Fibroblast of pulmonary artery (primary cell): ENCODE measurements at regions not wholly inside any gene's neighbourhood (a gene's known extent, or its start where the extent isn't known, plus 50 kb on each side); places are given as distances from the start of the nearest gene placed in this dataset.

Experiments
- DNase-seq: peaks from one replicate; pipeline ENCODE4 v3.0.0-alpha.2; 2010; ENCODE audit warnings: low read depth
- H3K4me3 ChIP-seq: replicated peaks from 2 replicates; pipeline ENCODE4 v1.5.1; 2011; ENCODE audit warnings: low read depth, mild to moderate bottlenecking, control low read depth, low read length, moderate library complexity
- CTCF ChIP-seq: IDR thresholded peaks from 2 replicates; pipeline ENCODE4 v1.5.1; 2011; ENCODE audit warnings: mild to moderate bottlenecking, control low read depth, low read length, inconsistent platforms; ENCODE audit errors: missing control alignments

- H3K4me3 ChIP-seq, result no peak overlapping the region
- peak; percentile 50 for DNase-seq
- no peak for TF ChIP-seq CTCF
Measured at GRCh38 chr4:134544303-134544770, 342.7 kb upstream of the PABPC4L start.

- TF ChIP-seq CTCF, result no peak
- no peak for DNase-seq
- no peak overlapping the region for H3K4me3 ChIP-seq
Measured at GRCh38 chr4:134540588-134540987, 339.0 kb upstream of the PABPC4L start.

- no peak overlapping the region for H3K4me3 ChIP-seq
- no peak for TF ChIP-seq CTCF
- DNase-seq, result no peak
Measured at GRCh38 chr4:134539729-134540231, 338.2 kb upstream of the PABPC4L start.

- DNase-seq, result no peak
- no peak overlapping the region for H3K4me3 ChIP-seq
- no peak for TF ChIP-seq CTCF
Measured at GRCh38 chr4:134537701-134538100, 336.1 kb upstream of the PABPC4L start.

- no peak for DNase-seq
- H3K4me3 ChIP-seq, result no peak overlapping the region
- no peak for TF ChIP-seq CTCF
Measured at GRCh38 chr4:134533068-134533467, 331.5 kb upstream of the PABPC4L start.

- DNase-seq, result no peak
- no peak for TF ChIP-seq CTCF
- no peak overlapping the region for H3K4me3 ChIP-seq
Measured at GRCh38 chr4:134531013-134531412, 329.4 kb upstream of the PABPC4L start.

- no peak overlapping the region for H3K4me3 ChIP-seq
- no peak for DNase-seq
Measured at GRCh38 chr4:134529629-134530028, 328.0 kb upstream of the PABPC4L start.

More at GRCh38 chr4:134529629-134530028, 328.0 kb upstream of the PABPC4L start:
- TF ChIP-seq CTCF, result no peak
